ENCODE measurements at regions not wholly inside any gene's neighbourhood (a gene's known extent, or its start where the extent isn't known, plus 50 kb on each side); places are given as distances from the start of the nearest gene placed in this dataset.

GRCh38 chr10:3652886-3653285, 132.1 kb downstream of the KLF6 start:
- intact Hi-C loops (cut with DNase I) = no loop called here
- WGBS, 4 donors = 51 to 68% (median 57%) methylated on average over 13 of the region's 13 CpGs
- TF ChIP-seq CTCF (IDR thresholded peaks at IDR 0.05) (no peak), POLR2A (IDR thresholded peaks at IDR 0.05) (no peak)
- DNase-seq = no peak
- Histone ChIP-seq H3K36me3 (no peaks in the 10 kb centered on the region), H3K27me3 (no peaks in the 10 kb centered on the region), H3K4me3 (peak overlapping the region in 6 of 12 donors; percentile 2 to 54 (median 32)), H3K9me3 (no peaks in the 10 kb centered on the region), H3K27ac (no peak overlapping the region), H3K4me1 (no peaks in the 10 kb centered on the region)
- ATAC-seq = no peak

- no peak for ATAC-seq
- TF ChIP-seq CTCF (IDR thresholded peaks at IDR 0.05) (no peak), POLR2A (IDR thresholded peaks at IDR 0.05) (no peak)
- intact Hi-C loops (cut with DNase I) = no loop called here
- H3K27ac ChIP-seq = no peak overlapping the region
- H3K4me3 ChIP-seq = no peak overlapping the region
- no peaks in the 10 kb centered on the region for H3K9me3 ChIP-seq
- H3K27me3 ChIP-seq = no peaks in the 10 kb centered on the region
- 96 to 100% (median 97%) methylated on average over 5 to 6 of the region's 6 CpGs for WGBS, 4 donors
- no peaks in the 10 kb centered on the region for H3K36me3 ChIP-seq
- DNase-seq = no peak
- H3K4me1 ChIP-seq = no peaks in the 10 kb centered on the region
These were observed 132.9 kb downstream of the KLF6 start for GRCh38 chr10:3651969-3652653.

- H3K27ac ChIP-seq = no peak overlapping the region
- no peaks in the 10 kb centered on the region for H3K27me3 ChIP-seq
- ATAC-seq (peak in 1 of 4 donors; percentile 64), DNase-seq (no peak)
- 86 to 90% (median 88%) methylated on average over 6 of the region's 6 CpGs for WGBS, 4 donors
- H3K4me3 ChIP-seq = no peak overlapping the region
- no peaks in the 10 kb centered on the region for H3K4me1 ChIP-seq
- TF ChIP-seq POLR2A (IDR thresholded peaks at IDR 0.05) (no peak), CTCF (IDR thresholded peaks at IDR 0.05) (no peak)
- intact Hi-C loops (cut with DNase I) = no loop called here
- H3K9me3 ChIP-seq = no peaks in the 10 kb centered on the region
- H3K36me3 ChIP-seq = no peaks in the 10 kb centered on the region
These were observed 136.4 kb downstream of the KLF6 start for GRCh38 chr10:3648576-3648975.

- H3K27me3 ChIP-seq = no peaks in the 10 kb centered on the region
- no peaks in the 10 kb centered on the region for H3K4me1 ChIP-seq
- TF ChIP-seq POLR2A (IDR thresholded peaks at IDR 0.05) (no peak), CTCF (IDR thresholded peaks at IDR 0.05) (no peak)
- H3K27ac ChIP-seq = no peak overlapping the region
- ATAC-seq (peak in 1 of 4 donors; percentile 33), DNase-seq (no peak)
- H3K36me3 ChIP-seq = no peaks in the 10 kb centered on the region
- 57 to 75% (median 61%) methylated on average over 6 of the region's 6 CpGs for WGBS, 4 donors
- no peak overlapping the region for H3K4me3 ChIP-seq
- no peaks in the 10 kb centered on the region for H3K9me3 ChIP-seq
- intact Hi-C loops (cut with DNase I) = no loop called here
These were observed 136.8 kb downstream of the KLF6 start for GRCh38 chr10:3648170-3648569.

Measured in heart left ventricle (tissue), 16 donors.